GM21390 (cell line): ENCODE measurements at regions not wholly inside any gene's neighbourhood (a gene's known extent, or its start where the extent isn't known, plus 50 kb on each side); places are given as distances from the start of the nearest gene placed in this dataset.
A peak's percentile ranks its signal among the peaks of the same experiment; 100 is the strongest.

ENCODE experiments used
- ATAC-seq: cut with Tn5 transposase; IDR thresholded peaks from one replicate; pipeline ENCODE4 v1.9.1; 2021; ENCODE audit not compliant: unreplicated experiment

- ATAC-seq: no peak
Observed at GRCh38 chr2:228658998-228659397, 477.5 kb upstream of the SPHKAP start.

- peak; percentile 53 for ATAC-seq
Observed at GRCh38 chr2:228657807-228658402, 476.4 kb upstream of the SPHKAP start.

DNA sequence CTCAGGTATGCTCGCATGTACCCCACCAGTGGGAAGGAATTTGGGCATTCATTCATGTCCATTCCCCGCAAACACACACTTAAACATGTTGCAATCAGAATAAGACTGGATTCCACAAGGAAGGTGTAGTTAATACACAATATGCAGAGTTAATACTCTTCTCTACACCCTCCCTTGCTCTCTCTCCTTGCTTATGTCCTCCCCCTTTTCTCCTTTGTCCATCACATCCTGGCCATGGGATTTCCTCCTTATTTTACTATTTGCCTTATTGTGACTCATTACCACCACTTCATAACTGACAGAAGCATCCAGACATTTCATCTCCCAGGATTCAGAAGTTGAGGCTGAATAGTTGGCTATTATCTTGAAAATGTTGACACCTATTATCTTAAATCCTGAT lies 473.8 kb upstream of the SPHKAP start:
- ATAC-seq: no peak

DNA sequence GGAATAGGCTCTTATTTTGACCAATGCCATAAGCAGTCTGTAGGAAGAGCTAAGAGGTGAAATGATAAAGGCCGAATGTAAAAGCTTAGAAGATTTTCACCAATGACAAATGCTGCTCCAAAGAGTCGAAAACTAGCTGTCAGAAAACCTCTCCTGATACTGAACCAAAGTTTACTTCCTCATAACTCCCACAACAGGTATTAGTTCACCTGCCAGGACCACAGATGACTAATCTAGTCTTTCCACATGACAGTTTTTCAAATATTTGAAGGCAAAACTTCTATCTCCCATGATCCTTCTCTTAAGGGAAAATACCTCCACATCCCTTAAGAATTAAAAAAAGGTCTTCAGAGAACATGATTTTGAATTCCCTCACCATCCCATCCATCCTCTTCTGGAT lies 473.2 kb upstream of the SPHKAP start:
- no peak for ATAC-seq

- no peak for ATAC-seq
Observed at GRCh38 chr2:228653884-228654283, 472.4 kb upstream of the SPHKAP start.

- ATAC-seq: no peak
Observed at GRCh38 chr2:228652366-228652765, 470.9 kb upstream of the SPHKAP start.

DNA sequence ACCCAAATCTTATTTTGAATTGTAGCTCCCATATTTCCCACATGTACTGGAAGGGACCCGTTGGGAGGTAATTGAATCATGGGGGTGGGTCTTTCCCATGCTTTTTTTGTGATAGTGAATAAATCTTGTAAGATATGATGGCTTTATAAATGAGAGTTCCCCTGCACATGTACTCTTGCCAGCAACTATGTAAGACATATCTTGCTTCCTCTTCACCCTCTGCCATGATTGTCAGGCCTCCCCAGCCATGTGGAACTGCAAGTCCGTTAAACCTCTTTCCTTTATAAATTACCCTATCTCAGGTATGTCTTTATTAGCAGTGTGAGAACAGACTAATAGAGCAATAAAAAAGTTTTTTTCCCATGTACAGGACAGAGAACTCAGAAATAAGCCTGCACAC lies 468.4 kb upstream of the SPHKAP start:
- no peak for ATAC-seq

DNA sequence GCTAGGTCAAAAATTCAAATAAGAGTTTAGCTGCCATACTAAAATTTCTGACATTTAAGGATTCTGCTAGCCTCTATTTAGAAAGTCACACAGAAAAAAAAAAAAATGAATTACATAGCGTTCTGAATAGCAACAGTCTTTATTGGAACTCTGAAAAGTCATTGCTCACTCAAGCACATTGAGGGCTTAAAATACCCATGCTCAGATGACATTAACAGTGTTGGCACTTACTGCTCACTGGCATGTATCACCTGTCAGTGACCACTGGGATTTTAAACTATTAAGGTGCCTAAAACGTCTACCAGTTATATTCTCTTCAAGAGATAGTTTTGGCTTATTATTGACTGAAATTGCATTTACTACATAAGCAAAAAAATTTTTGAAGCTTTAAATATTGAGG lies 468.0 kb upstream of the SPHKAP start:
- no peak for ATAC-seq

- no peak for ATAC-seq
Observed at GRCh38 chr2:228648541-228648940, 467.1 kb upstream of the SPHKAP start.

GRCh38 chr2:228646061-228646460 lies 464.6 kb upstream of the SPHKAP start:
- ATAC-seq: no peak

- no peak for ATAC-seq
Observed at GRCh38 chr2:228644199-228644598, 462.7 kb upstream of the SPHKAP start.

DNA sequence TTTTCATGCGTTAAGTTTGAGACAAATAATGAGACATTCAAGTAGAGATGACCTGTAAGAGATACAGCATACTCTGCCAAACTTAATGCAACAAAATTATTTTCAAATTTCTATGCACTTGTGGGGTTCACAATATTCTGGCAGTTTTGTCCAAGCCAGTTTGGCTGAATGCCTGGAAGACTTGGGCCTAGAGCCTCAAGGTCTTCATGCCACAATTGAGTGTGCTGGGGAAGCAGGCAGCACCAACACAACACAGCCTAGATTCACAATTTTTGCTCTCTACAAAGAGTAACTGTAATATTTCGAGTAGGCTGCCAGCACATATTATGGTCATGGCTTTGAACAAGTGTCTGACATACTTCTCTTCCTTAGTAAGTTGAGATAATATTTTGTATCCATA lies 461.4 kb upstream of the SPHKAP start:
- no peak for ATAC-seq

- ATAC-seq: no peak
Observed at GRCh38 chr2:228630786-228631185, 449.3 kb upstream of the SPHKAP start.

DNA sequence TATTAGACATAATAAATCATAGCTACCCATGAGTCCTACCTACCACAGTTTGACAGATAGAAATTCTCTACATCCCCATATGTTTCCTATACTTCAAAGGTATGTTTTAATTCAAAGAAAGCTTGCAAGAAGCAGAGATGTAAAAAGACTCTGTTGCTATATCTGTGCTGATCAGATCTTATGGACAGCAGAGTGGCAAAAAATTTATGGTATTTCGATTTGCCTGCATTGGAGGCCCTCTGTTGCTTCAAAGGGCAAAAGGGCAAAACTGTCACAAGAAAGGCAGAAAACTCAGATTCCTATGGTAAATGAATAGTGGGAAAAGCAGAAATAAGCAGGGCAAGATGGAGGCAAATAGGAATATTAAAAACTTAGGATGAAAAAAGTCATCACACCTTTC lies 447.8 kb upstream of the SPHKAP start:
- no peak for ATAC-seq

DNA sequence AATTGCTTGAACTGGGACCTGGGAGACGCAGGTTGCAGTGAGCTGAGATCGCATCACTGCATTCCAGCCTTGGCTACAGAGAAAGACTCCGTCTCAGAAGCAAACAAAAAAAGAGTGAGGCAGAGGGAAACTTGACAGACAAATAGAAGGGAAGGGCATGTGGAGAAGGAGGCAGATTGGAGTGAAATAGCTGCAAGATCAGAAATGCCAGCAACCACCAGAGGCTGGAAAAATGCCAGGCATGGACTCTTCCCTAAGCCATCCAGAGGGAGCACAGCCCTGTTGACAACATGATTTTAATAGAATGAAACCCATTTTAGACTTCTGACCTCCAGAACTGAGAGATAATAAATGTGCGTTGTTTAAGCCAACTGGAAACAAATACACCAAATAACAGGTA lies 447.2 kb upstream of the SPHKAP start:
- ATAC-seq: no peak

DNA sequence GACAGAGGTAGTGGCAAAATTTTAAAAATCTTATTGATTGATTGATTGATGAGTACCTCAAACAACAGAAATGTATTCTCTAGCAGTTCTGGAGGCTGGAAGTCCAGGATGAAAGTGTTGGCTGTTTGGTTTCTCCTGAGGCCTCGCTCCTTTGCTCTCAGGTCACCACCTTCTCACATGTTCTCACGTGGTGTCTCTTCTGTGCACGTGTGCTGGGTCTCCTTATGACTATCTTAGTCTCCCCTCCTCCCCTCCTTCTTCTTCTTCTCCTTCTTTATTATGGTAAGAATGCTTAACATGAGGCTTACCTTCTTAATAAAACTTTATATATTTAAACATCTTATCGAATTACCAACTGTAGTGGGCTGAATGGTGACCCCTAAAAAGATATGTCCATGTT lies 446.0 kb upstream of the SPHKAP start:
- no peak for ATAC-seq

- no peak for ATAC-seq
Observed at GRCh38 chr2:228625481-228625880, 444.0 kb upstream of the SPHKAP start.

DNA sequence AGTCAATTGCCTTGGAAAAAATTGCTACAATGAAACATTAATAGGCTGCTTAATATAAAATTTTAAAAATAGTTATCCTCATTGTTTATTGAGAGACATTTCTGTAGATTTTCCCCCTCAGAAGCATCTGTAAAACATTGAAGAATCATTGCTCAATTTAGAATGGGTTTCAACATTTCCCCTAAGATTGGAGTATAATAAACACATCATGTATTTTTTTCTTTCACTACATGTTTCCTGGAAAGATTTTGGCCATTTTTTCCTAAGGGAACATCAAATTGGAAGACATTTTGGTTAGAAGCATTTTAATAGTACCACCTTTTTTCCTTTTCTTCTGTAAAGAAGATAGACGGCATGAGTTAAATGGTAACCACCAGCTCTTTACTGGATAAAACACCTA lies 443.2 kb upstream of the SPHKAP start:
- no peak for ATAC-seq

GRCh38 chr2:228615496-228615895 lies 434.0 kb upstream of the SPHKAP start:
- no peak for ATAC-seq

DNA sequence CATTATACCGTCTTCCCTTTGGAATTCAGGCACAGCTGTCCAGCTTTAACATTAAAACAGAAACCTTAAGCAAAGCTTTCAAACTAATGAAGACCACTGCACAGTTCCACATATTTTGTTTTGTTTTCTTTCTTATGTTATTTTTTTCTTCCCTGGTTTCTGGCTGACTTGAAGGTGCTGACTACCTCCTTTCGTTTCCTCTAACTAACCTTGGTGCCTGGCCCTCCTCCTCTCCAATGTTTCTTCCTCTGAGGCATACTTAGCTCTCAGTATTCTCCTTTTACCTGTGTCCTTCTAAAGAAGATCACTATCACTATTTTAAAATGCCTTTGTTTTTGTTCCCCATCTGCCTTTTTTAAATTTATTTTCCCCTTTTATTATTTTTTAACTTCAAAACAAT lies 433.3 kb upstream of the SPHKAP start:
- ATAC-seq: no peak

DNA sequence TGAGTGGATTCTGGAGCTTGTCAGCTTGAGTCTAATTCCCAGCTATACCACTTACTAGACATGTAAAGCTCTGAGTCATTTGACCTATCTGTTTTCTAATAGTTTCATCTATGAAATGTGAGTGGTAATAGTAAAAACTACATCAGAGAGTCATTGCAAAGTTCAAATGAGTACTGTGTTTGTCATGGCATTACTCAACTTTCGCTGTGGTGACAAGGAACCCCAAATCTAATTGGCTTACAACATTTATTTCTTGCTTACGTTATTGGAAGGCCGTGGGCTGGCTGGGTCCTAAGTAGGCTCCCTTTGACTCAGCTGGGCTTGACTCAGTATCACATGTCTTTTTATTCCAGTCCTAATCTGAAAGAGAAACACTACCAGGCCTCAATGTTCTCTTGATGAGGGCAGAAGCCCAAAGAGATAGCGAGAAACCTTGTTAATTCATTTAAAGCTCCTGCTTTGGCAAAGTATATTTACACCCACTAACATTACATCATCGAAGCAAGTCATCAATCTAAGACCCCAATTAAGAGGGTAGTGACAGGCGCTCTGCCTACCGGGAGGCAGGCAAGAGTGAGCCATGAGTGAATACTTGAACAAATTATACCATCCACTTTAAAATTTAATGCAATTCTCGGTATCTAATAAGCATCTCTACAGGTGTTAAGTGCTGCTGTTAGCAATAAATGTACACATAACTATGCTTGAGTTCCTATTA lies 431.8 kb upstream of the SPHKAP start:
- ATAC-seq: no peak

DNA sequence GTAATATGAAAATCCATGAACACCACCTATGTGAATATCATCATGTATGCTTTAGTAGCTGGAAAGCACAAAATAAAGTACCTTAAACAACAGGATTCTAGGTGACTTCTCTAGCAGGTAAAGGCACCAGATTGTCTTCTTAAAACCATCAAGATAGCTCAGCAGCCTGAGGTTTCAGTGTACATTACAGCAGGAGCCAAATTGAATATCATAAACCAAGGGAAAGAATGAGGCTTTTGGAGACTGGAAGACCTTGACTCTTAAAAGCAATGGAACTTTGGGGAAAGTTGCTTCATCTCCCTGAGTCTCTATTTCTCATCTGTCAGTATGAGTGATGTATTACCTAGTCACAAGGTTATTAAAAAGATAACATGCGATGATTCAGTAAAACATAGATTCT lies 429.7 kb upstream of the SPHKAP start:
- ATAC-seq: no peak

- ATAC-seq: no peak
Observed at GRCh38 chr2:228602288-228602687, 420.8 kb upstream of the SPHKAP start.
